GM19099 (cell line): ENCODE measurements at regions not wholly inside any gene's neighbourhood (a gene's known extent, or its start where the extent isn't known, plus 50 kb on each side); places are given as distances from the start of the nearest gene placed in this dataset.

Source experiments
- POLR2A ChIP-seq: IDR thresholded peaks from 3 replicates; pipeline ENCODE4 v1.6.1; 2011; ENCODE audit warnings: low read depth; ENCODE audit not compliant: insufficient read length; ENCODE audit errors: extremely low read depth

- TF ChIP-seq POLR2A, result no peak
Measured at GRCh38 chr3:161577662-161578061, 81.1 kb downstream of the OTOL1 start.

GRCh38 chr3:161579395-161580126 lies 83.0 kb downstream of the OTOL1 start:
- no peak for TF ChIP-seq POLR2A

- no peak for TF ChIP-seq POLR2A
Measured at GRCh38 chr3:161585922-161586321, 89.3 kb downstream of the OTOL1 start.

- no peak for TF ChIP-seq POLR2A
Measured at GRCh38 chr3:161586556-161587235, 90.1 kb downstream of the OTOL1 start.

- TF ChIP-seq POLR2A, result no peak
Measured at GRCh38 chr3:161598639-161599038, 102.0 kb downstream of the OTOL1 start.

- no peak for TF ChIP-seq POLR2A
Measured at GRCh38 chr3:161599697-161600096, 103.1 kb downstream of the OTOL1 start.

GRCh38 chr3:161600173-161600572 lies 103.6 kb downstream of the OTOL1 start:
- no peak for TF ChIP-seq POLR2A

GRCh38 chr3:161602475-161602874 lies 105.9 kb downstream of the OTOL1 start:
- TF ChIP-seq POLR2A, result no peak

GRCh38 chr3:161602918-161603317 lies 106.3 kb downstream of the OTOL1 start:
- no peak for TF ChIP-seq POLR2A

- no peak for TF ChIP-seq POLR2A
Measured at GRCh38 chr3:161607056-161607455, 110.4 kb downstream of the OTOL1 start.

GRCh38 chr3:161619351-161619750 lies 122.7 kb downstream of the OTOL1 start:
- TF ChIP-seq POLR2A, result no peak

- no peak for TF ChIP-seq POLR2A
Measured at GRCh38 chr3:161630794-161631193, 134.2 kb downstream of the OTOL1 start.

- no peak for TF ChIP-seq POLR2A
Measured at GRCh38 chr3:161631536-161631935, 134.9 kb downstream of the OTOL1 start.

GRCh38 chr3:161637559-161637958 lies 141.0 kb downstream of the OTOL1 start:
- no peak for TF ChIP-seq POLR2A

GRCh38 chr3:161640181-161640580 lies 143.6 kb downstream of the OTOL1 start:
- no peak for TF ChIP-seq POLR2A

- no peak for TF ChIP-seq POLR2A
Measured at GRCh38 chr3:161641287-161641686, 144.7 kb downstream of the OTOL1 start.
